ENCODE measurements at regions not wholly inside any gene's neighbourhood (a gene's known extent, or its start where the extent isn't known, plus 50 kb on each side); places are given as distances from the start of the nearest gene placed in this dataset.

DNA sequence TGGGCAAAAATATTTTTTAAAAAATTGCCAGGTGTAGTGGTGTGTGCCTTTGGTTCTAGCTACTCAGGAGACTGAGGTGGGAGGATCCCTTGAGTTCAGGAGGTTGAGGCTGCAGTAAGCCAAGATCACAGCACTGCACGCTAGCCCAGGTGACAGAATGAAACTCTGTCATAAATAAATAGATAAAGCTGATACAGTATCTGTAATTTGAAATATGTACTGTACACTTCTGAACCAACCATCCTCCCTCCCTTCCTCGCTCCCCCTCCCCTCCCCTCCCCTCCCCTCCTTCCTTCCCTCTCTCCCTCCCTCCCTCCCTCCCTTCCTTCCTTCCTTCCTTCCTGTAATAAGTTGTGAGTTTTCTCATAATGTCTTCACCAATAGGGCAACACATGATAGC, 208.4 kb upstream of the RBFOX1 start:
- CTCF ChIA-PET = no interaction called here
- BruUV-seq (replicated peaks) = no TSS peak
- H3K36me3 Mint-ChIP-seq (ENCODE audit: insufficient read depth, unreplicated experiment) = no peaks in the 10 kb centered on the region
- H3K27me3 Mint-ChIP-seq (ENCODE audit: unreplicated experiment) = no peaks in the 10 kb centered on the region
- no peak overlapping the region for H3K4me3 Mint-ChIP-seq (ENCODE audit: low read depth, unreplicated experiment)
- H3K27ac Mint-ChIP-seq (ENCODE audit: unreplicated experiment) = no peak overlapping the region
- H3K4me1 Mint-ChIP-seq (ENCODE audit: low read depth, unreplicated experiment) = no peaks in the 10 kb centered on the region
- TF ChIP-seq, protein P1, sequence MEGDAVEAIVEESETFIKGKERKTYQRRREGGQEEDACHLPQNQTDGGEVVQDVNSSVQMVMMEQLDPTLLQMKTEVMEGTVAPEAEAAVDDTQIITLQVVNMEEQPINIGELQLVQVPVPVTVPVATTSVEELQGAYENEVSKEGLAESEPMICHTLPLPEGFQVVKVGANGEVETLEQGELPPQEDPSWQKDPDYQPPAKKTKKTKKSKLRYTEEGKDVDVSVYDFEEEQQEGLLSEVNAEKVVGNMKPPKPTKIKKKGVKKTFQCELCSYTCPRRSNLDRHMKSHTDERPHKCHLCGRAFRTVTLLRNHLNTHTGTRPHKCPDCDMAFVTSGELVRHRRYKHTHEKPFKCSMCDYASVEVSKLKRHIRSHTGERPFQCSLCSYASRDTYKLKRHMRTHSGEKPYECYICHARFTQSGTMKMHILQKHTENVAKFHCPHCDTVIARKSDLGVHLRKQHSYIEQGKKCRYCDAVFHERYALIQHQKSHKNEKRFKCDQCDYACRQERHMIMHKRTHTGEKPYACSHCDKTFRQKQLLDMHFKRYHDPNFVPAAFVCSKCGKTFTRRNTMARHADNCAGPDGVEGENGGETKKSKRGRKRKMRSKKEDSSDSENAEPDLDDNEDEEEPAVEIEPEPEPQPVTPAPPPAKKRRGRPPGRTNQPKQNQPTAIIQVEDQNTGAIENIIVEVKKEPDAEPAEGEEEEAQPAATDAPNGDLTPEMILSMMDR (IDR thresholded peaks at IDR 0.05; ENCODE audit: unreplicated experiment) = no peak
- intact Hi-C loops (cut with micrococcal nuclease; ENCODE audit: unreplicated experiment) = no loop called here
- H3K9me3 Mint-ChIP-seq (ENCODE audit: low read depth, unreplicated experiment) = peaks cover 17% of the 10 kb centered on the region
- DNase-seq = no peak

DNA sequence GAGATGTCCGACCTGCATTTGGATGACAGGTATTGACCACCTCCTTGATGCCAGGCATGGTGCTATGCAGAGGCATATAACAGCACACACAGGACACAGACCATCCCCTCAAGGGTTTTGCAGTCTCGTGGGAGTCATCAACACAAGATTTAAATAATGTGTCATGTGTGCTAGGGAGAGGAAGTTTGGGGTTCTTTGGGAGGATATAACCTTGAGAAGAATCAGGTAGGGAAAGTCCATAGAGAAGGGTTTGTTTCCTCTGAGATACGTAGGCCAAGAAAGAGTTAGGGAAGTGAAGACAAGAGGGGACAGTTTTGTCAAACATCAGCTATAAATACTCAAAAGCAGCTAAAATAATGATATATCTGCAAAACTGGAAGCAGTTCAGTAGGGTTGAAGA, 215.9 kb upstream of the RBFOX1 start:
- Mint-ChIP-seq H3K36me3 (ENCODE audit: insufficient read depth, unreplicated experiment) (no peaks in the 10 kb centered on the region), H3K9me3 (ENCODE audit: low read depth, unreplicated experiment) (peaks cover 27% of the 10 kb centered on the region), H3K4me3 (ENCODE audit: low read depth, unreplicated experiment) (no peak overlapping the region), H3K27ac (ENCODE audit: unreplicated experiment) (no peak overlapping the region), H3K4me1 (ENCODE audit: low read depth, unreplicated experiment) (no peaks in the 10 kb centered on the region), H3K27me3 (ENCODE audit: unreplicated experiment) (no peaks in the 10 kb centered on the region)
- intact Hi-C loops (cut with micrococcal nuclease; ENCODE audit: unreplicated experiment) = no loop called here
- DNase-seq = no peak
- CTCF ChIA-PET = no interaction called here
- BruUV-seq (replicated peaks) = no TSS peak
- TF ChIP-seq, protein P1 (IDR thresholded peaks at IDR 0.05; ENCODE audit: unreplicated experiment) = no peak

DNA sequence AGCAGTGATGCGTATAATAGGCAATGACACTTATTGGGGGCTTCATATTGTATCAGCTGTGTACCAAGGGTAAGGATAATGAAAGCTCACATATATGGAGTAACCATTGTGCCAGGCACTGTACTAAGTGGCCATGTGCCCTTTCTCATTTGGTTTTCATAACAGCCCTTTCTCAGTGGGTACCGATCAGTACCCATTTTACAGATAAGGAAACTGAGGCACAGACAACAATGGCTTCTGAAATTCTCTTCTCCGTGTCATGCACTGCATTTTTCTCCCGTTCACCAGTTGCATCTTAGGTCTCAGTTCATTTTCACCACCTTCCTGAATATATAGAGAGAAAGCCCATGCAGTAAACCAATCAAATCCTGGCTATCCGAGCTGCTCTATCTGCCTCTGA, 216.7 kb upstream of the RBFOX1 start:
- no TSS peak for BruUV-seq (replicated peaks)
- Mint-ChIP-seq H3K4me1 (ENCODE audit: low read depth, unreplicated experiment) (no peaks in the 10 kb centered on the region), H3K27me3 (ENCODE audit: unreplicated experiment) (no peaks in the 10 kb centered on the region), H3K36me3 (ENCODE audit: insufficient read depth, unreplicated experiment) (no peaks in the 10 kb centered on the region), H3K27ac (ENCODE audit: unreplicated experiment) (no peak overlapping the region), H3K9me3 (ENCODE audit: low read depth, unreplicated experiment) (peaks cover 27% of the 10 kb centered on the region), H3K4me3 (ENCODE audit: low read depth, unreplicated experiment) (no peak overlapping the region)
- CTCF ChIA-PET = interaction anchor here (0.7 kb wide), 1 partner anchor 1034 kb away, joined by 6 read pairs; no protein-coding TSS in a partner anchor
- TF ChIP-seq, protein P1 (IDR thresholded peaks at IDR 0.05; ENCODE audit: unreplicated experiment) = no peak
- no peak for DNase-seq
- intact Hi-C loops (cut with micrococcal nuclease; ENCODE audit: unreplicated experiment) = no loop called here

DNA sequence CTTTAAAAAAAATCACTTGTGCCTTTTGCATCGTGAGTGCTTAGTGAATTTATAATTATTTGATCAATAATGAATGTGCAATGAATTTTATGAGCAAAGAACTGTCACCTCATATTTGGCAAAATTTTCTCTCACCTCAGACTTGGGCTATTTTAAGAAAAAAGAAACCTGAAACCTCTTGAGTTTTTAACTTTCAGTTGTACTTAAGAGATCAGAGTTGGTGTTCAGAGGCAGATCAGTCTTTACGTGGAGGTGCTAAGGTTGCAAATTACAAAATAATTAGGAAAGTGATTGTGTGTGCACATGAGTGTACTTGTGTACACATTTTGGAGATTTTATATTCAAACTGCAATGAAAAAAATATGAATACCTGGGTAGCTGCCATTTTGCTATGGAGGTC, 218.7 kb upstream of the RBFOX1 start:
- no peak for DNase-seq
- BruUV-seq (replicated peaks) = no TSS peak
- CTCF ChIA-PET = no interaction called here
- no peaks in the 10 kb centered on the region for H3K4me1 Mint-ChIP-seq (ENCODE audit: low read depth, unreplicated experiment)
- intact Hi-C loops (cut with micrococcal nuclease; ENCODE audit: unreplicated experiment) = no loop called here
- H3K9me3 Mint-ChIP-seq (ENCODE audit: low read depth, unreplicated experiment) = peaks cover 22% of the 10 kb centered on the region
- H3K4me3 Mint-ChIP-seq (ENCODE audit: low read depth, unreplicated experiment) = no peak overlapping the region
- H3K36me3 Mint-ChIP-seq (ENCODE audit: insufficient read depth, unreplicated experiment) = no peaks in the 10 kb centered on the region
- no peak overlapping the region for H3K27ac Mint-ChIP-seq (ENCODE audit: unreplicated experiment)
- no peaks in the 10 kb centered on the region for H3K27me3 Mint-ChIP-seq (ENCODE audit: unreplicated experiment)
- TF ChIP-seq, protein P1 (IDR thresholded peaks at IDR 0.05; ENCODE audit: unreplicated experiment) = no peak

DNA sequence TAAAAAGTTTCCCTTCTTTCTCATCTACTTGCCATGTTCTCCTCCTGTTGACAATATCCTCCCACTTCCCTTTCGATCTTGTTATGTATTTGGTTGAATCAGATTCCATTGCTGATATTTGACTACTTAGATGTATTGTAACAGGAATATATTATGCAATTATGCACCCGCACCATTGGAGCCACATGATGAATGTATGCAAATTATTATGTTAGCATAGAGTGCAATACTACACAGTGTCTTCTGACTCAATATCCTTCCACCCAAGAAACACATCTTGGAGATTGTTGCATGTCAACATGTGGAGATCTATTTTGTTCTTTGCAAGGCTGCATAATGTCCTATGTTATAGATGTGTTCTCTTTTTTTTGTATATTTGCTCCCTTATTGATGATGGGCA, 219.2 kb upstream of the RBFOX1 start:
- CTCF ChIA-PET = no interaction called here
- Mint-ChIP-seq H3K36me3 (ENCODE audit: insufficient read depth, unreplicated experiment) (no peaks in the 10 kb centered on the region), H3K4me1 (ENCODE audit: low read depth, unreplicated experiment) (no peaks in the 10 kb centered on the region), H3K27ac (ENCODE audit: unreplicated experiment) (no peak overlapping the region), H3K27me3 (ENCODE audit: unreplicated experiment) (no peaks in the 10 kb centered on the region), H3K9me3 (ENCODE audit: low read depth, unreplicated experiment) (peaks cover 21% of the 10 kb centered on the region), H3K4me3 (ENCODE audit: low read depth, unreplicated experiment) (no peak overlapping the region)
- TF ChIP-seq, protein P1 (IDR thresholded peaks at IDR 0.05; ENCODE audit: unreplicated experiment) = no peak
- DNase-seq = no peak
- intact Hi-C loops (cut with micrococcal nuclease; ENCODE audit: unreplicated experiment) = no loop called here
- no TSS peak for BruUV-seq (replicated peaks)

Data from Calu3 (cell line).